HG03469 (cell line): ENCODE measurements at regions not wholly inside any gene's neighbourhood (a gene's known extent, or its start where the extent isn't known, plus 50 kb on each side); places are given as distances from the start of the nearest gene placed in this dataset.

ENCODE experiments used
- ATAC-seq: cut with Tn5 transposase; IDR thresholded peaks from one replicate; pipeline ENCODE4 v1.9.1; 2021; ENCODE audit warnings: mild to moderate bottlenecking, moderate library complexity, moderate number of reproducible peaks; ENCODE audit not compliant: unreplicated experiment

DNA sequence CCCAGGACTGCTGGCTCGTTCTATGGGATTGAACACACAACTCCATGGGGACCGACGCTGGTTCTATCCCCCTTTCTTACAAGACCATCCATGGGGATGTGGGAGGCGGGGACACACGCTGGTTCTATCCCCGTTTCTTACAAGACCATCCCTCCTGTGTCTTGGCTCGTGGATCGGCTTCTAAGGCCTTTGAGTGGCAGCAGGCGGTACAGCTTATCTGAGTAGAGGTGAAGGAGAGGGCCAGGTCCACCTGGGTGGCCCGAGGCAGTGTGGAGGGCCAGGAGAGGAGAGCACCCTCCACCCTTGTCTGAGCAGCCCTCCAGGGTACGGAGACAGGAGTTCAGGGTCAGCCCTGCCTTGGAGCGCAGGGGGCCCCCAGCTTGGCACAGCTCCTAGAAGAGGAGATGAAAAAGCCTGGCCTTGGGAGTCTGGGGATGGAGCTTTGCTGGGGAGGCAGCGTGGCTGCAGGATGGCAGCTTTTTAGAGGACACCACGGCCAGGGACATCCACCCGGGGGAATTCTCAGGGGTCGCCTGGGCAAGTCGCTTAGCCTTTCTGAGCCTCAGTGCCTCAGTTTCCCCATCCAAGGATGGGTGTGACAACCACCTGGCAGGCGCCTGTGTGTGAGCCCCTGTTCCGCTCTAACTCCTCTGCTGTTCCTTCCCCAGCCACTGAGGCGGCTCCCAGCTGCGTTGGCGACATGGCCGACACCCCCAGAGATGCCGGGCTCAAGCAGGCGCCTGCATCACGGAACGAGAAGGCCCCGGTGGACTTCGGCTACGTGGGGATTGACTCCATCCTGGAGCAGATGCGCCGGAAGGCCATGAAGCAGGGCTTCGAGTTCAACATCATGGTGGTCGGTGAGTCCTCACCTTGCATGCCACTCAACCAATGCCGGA, 341.0 kb downstream of the SEC14L1 start:
- no peak for ATAC-seq

- ATAC-seq = no peak
Observed at GRCh38 chr17:77482375-77483127, 341.8 kb downstream of the SEC14L1 start.

- no peak for ATAC-seq
Observed at GRCh38 chr17:77483128-77483598, 342.4 kb downstream of the SEC14L1 start.

GRCh38 chr17:77484111-77484510, 343.3 kb downstream of the SEC14L1 start:
- no peak for ATAC-seq

DNA sequence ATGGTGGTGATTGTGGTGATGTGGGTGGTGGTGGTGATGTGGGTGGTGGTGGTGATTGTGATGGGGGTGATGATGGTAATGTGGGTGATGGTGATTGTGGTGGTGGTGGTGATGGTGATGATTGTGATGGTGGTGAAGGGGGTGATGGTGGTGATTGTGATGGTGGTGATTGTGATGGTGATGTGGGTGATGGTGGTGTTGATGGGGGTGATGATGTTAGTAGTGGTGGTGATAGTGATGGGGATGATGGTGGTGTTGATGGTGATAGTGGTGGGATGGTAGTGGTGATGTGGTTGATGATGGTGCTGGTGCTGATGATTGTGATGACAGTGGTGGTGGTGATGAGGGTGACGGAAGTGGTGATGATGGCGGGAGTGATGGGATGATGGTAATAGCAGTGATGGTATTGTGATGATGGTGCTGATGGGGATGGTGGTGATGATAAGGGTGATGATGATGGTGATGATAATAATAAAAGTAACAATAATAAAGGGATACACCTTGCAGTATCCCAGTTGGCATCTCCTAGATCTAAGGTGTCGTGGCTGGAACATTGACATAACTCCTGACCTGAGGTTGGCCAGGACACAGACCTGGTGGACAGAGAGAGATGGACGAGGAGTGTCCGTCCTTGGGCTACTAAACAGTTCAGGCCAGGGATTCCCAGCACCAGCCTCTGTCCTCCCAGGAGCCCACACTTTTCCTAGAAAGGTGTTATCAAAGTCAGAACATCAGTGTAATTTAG, 344.5 kb downstream of the SEC14L1 start:
- ATAC-seq = no peak

DNA sequence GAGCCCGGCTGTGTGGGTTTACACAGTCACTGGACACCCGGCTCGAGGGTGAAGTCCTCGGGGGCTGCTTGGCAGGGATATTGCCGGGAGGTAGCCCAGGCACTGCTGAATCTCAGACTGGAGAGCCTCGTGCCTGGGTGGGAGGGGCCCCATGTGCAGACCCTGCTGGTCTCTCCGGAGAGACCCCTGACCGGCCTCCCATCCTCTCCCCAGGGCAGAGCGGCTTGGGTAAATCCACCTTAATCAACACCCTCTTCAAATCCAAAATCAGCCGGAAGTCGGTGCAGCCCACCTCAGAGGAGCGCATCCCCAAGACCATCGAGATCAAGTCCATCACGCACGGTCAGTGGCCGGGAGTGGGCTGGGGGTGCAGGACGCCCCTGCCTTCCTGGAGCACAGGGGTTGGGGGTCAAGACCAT, 346.5 kb downstream of the SEC14L1 start:
- no peak for ATAC-seq

DNA sequence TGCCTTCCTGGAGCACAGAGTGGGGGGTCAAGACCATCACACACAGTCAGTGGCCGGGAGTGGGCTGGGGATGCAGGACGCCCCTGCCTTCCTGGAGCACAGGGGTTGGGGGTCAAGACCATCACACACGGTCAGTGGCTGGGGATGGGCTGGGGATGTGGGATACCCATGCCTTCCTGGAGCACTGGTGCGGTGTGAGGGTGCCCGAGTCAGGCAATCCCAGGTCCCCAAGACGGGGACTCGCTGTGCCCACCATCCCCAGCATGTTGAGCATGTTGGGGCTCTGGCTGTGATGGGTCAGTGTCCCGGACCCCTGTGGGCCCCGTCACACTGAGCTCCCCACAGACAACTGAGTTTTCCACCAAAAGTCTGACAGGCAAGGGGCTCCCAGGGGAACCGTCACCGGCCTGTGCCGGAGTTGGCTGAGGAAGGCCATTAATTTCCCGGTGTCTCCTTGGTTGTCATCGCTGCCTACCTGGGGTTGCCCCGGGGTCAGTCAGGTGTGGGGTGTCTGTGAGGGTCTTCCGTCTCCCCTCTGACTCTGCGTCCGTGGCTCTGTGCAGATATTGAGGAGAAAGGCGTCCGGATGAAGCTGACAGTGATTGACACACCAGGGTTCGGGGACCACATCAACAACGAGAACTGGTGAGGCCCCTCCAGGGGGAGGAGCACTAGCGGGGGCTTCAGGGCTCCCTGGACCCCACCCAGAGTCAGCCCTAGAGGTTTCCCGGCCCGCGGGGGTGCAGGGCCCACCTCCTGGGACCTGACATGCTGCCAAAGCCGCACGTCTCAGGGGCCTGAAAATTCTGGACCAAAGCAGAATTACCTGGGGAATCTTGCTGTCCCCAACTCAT, 347.1 kb downstream of the SEC14L1 start:
- ATAC-seq = no peak

DNA sequence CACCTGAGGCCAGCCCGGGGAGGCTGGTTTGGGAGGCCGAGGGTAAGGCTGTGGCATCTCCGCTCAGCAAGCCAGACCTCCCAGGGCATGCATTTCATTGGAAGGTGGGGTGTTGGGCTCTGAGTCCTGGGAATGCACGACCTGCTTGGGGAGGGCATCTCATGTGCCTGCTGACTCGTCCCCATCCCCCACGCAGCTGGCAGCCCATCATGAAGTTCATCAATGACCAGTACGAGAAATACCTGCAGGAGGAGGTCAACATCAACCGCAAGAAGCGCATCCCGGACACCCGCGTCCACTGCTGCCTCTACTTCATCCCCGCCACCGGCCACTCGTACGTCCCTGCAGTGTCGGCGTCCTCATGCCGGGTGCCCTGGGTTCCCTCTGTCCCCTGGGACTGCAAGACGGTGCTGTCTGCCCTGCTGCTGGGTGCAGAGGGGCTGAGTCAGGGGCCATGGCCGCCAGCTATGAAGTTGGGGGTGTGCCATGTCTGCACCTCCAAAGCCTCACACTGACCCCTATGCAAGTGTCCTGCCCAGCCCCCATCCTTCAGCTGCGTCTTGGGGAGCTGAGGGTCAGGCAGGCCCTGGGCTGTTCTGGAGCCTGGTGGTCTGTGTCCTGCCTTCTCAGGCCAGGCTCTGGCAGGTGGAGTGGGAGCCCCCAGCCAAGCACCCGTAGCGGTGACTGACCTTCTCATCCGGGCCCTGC, 347.9 kb downstream of the SEC14L1 start:
- no peak for ATAC-seq

GRCh38 chr17:77489239-77489892, 348.6 kb downstream of the SEC14L1 start:
- ATAC-seq = no peak

DNA sequence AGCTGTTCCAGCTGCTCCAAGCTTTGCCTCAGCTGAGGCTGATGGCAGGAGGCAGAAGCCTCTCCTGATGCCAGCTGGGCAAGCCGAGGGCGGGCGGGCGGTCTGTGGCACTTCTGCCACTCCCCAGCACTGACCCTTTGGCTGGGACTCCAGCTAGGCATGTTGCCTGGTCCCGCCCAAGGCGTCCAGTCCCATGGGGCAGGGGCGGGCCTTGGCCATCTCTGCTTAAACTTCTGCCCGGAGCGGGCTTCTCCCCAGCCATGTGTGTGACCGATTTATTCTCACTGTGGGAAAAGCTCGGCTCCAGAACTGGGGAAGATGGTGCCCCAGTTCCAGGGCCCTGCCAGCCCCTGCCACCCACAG, 349.1 kb downstream of the SEC14L1 start:
- no peak for ATAC-seq

DNA sequence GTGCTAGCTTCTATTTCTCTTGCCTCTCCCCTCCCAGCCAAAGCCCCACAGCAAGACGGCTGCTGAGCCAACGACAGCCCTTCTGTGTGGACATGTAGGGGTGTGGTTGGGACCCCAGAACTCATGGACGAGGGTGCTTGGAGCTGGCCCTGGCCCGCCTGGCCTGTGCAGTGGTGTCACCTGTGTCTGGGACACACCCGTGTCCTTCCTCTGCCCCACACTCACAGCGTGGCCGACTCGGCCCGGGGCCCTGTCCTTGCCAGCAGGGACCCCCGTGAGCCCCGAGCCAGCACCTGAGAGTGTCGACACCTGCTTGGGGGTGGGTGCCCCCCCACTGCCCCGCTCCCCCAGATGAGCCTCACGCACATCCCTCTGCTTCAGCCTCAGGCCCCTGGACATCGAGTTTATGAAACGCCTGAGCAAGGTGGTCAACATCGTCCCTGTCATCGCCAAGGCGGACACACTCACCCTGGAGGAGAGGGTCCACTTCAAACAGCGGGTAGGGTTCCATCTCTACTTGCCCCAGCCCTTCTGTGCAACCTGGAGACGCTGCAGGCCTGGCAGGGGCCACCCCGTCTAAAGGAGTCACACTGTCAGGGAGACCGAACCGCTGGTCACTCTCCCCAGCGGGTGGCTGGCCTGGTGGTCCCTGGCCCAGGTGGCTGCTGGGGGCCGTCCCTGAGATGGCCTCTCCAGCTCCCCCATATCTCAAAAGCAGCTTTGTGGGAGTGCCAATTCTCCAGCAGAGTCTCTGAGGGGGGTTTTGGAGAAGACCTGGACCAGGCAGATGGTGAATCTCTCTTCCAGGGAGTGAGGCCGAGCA, 349.8 kb downstream of the SEC14L1 start:
- no peak for ATAC-seq

GRCh38 chr17:77491921-77492445, 351.2 kb downstream of the SEC14L1 start:
- ATAC-seq = no peak

GRCh38 chr17:77492446-77493237, 351.9 kb downstream of the SEC14L1 start:
- ATAC-seq = no peak

GRCh38 chr17:77493238-77493820, 352.6 kb downstream of the SEC14L1 start:
- ATAC-seq = no peak

GRCh38 chr17:77493901-77494663, 353.3 kb downstream of the SEC14L1 start:
- ATAC-seq = no peak
